Ovary (tissue), 7 donors: ENCODE measurements at regions not wholly inside any gene's neighbourhood (a gene's known extent, or its start where the extent isn't known, plus 50 kb on each side); places are given as distances from the start of the nearest gene placed in this dataset.

Experiments
- DNase-seq, 5 donors: peaks; one replicate each; pipeline ENCODE4 v3.0.0-alpha.2; 2019 to 2020
- H3K27ac ChIP-seq, 2 donors: fragments of 200-600 bp; one replicate each; pipeline versions ENCODE4 v1.5.1 to v1.8.0; 2019 to 2022
- H3K27me3 ChIP-seq: fragments of 200-600 bp; one replicate; pipeline ENCODE4 v1.8.0; 2022
- H3K36me3 ChIP-seq: fragments of 200-600 bp; sonication (generic); one replicate; pipeline ENCODE4 v1.5.1; 2019
- H3K4me1 ChIP-seq: one replicate; pipeline ENCODE4 v1.8.1; 2013; ENCODE audit warnings: mild to moderate bottlenecking, moderate library complexity; ENCODE audit not compliant: insufficient read depth
- H3K4me3 ChIP-seq: fragments of 200-600 bp; sonication (generic); one replicate; pipeline ENCODE4 v1.5.1; 2017
- H3K9me3 ChIP-seq, 2 donors: fragments of 200-600 bp in 1 of 2; sonication (generic) in 1 of 2; one replicate each; pipeline versions ENCODE4 v1.5.1 to v1.8.1; 2013 to 2019; ENCODE audit warnings: mild to moderate bottlenecking in 1 of 2, moderate library complexity in 1 of 2
- EP300 ChIP-seq: sonication (generic); formaldehyde crosslinking; IDR thresholded peaks from one replicate; pipeline ENCODE4 v1.6.1; 2017; ENCODE audit warnings: antibody characterized with exemption
- POLR2A ChIP-seq: fragments of 450-650 bp; IDR thresholded peaks from one replicate; pipeline ENCODE4 v1.6.1; 2017; ENCODE audit warnings: antibody characterized with exemption, mild to moderate bottlenecking, moderate library complexity
- WGBS, 3 donors: extraction: QIAGEN DNeasy Blood & Tissue Kit in 1 of 3; methylation state at CpG; one replicate each; pipeline versions ENCODE4 v1.1.5 to v1.1.7; 2013 to 2017; 5-methylcytosine and 5-hydroxymethylcytosine counted together
- intact Hi-C, 4 donors: fragments of 100-400 bp; cut with DNase I; formaldehyde crosslinking; loops; one replicate each; pipeline versions ENCODE4 v1.11.0 to v1.15.1; 2022 to 2023
- TF ChIP-seq, protein P1 (sequence below), 3 donors: fragments of 450-650 bp in 2 of 3; fragments of 200-600 bp in 1 of 3; IDR thresholded peaks; one replicate each; pipeline versions ENCODE4 v1.5.1 to v1.8.0; 2016 to 2022; ENCODE audit warnings: antibody characterized with exemption in 3 of 3, mild to moderate bottlenecking in 1 of 3
- donor health status: DM: no; HTN: no; CAD: no; lungs with moderate emphysema.
- donor health status: DM: no; HTN: no; CAD: no.
- donor health status: Bipolar disorder and iron deficiency.
- donor health status: DM: no; HTN: no; CAD: no.
- donor health status: DM: yes; HTN: yes; CAD: no.

DNA sequence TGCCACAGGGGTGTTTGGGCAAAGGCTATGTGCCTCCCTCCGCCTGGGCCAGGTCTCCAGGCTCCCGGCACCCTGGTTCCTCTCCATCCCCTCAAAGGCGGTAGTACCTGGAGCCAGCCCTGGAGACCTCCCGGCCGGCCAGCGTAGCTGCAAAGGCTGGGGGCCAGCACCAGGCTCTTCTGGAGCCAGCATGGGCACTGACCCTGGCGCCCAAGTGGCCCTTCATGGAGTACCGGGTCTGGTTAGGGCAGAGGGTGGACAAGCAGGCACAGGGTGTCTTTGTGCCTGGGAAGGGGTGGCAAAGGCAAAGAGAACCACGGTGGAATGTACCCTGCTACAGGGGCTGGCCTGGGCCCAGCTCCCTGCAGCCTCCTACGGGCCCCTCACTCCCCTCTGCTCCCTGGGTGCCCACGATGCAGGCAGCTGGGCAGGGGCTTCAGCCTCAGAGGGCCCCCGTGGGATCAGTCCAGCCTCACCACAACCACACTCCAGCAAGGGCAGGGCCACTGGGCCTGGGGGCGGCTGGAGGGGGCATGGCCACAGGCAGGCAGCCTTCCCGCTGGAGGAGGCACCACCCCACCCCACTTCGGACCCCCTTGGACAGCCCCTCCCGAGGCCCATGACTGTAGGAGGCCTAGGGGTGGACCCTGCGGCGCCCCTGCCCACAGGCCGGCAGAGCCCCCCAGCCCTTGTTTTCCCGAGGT lies 112.9 kb upstream of the NKX1-1 start:
- TF ChIP-seq, protein P1, sequence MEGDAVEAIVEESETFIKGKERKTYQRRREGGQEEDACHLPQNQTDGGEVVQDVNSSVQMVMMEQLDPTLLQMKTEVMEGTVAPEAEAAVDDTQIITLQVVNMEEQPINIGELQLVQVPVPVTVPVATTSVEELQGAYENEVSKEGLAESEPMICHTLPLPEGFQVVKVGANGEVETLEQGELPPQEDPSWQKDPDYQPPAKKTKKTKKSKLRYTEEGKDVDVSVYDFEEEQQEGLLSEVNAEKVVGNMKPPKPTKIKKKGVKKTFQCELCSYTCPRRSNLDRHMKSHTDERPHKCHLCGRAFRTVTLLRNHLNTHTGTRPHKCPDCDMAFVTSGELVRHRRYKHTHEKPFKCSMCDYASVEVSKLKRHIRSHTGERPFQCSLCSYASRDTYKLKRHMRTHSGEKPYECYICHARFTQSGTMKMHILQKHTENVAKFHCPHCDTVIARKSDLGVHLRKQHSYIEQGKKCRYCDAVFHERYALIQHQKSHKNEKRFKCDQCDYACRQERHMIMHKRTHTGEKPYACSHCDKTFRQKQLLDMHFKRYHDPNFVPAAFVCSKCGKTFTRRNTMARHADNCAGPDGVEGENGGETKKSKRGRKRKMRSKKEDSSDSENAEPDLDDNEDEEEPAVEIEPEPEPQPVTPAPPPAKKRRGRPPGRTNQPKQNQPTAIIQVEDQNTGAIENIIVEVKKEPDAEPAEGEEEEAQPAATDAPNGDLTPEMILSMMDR (IDR thresholded peaks at IDR 0.05), result no peak
- TF ChIP-seq POLR2A (no peak), EP300 (no peak)
- Histone ChIP-seq H3K27me3 (no peaks in the 10 kb centered on the region), H3K4me1 (no peaks in the 10 kb centered on the region), H3K4me3 (no peak overlapping the region), H3K27ac (no peak overlapping the region), H3K36me3 (no peaks in the 10 kb centered on the region), H3K9me3 (peaks cover 0 to 9% of the 10 kb centered on the region in 2 donors)
- peak in 1 of 5 donors; percentile 7 for DNase-seq
- intact Hi-C loops, result no loop called here
- 64 to 66% (median 65%) methylated on average over 18 to 20 of the region's 20 CpGs for whole genome bisulfite sequencing, 3 donors

DNA sequence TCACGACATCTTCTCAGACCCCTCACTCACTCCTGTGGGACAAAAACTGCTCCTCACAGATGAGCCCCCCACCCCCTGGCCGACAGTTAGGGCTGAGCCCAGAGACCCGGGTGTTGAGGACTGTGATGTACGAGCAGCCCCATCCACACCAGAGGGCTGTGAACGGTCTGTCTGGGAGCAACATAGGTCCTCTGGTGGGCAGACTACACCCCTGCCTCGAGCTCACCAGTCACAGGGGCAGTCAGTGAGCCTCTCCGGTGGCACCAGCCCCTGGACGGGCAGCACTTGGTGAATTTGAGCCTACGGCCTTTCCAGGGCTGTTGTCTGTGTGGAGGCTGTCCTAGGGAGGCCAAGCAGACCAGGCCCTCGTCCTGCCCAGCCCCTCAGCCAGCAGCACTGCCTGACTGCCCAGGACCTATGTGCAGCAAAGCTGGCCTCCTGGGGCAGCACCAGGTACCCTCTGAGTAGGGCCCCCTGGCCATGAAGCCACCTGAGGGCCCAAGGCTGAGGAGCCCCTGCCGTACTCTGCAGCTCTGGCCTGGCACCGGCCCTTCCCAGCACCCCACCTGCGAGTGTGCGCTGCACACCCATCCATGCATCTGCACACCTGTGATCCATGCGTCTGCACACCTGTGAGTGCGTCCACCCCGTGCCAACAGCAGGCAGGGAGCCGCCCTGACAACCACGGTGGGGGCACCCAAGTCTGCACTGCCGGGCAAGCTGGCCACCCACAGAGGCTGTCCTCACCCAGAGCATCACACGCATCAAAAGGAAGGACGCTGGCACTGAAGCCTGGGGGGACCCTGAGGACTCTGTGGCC lies 111.6 kb upstream of the NKX1-1 start:
- Histone ChIP-seq H3K4me3 (no peak overlapping the region), H3K27me3 (no peaks in the 10 kb centered on the region), H3K27ac (no peak overlapping the region), H3K4me1 (no peaks in the 10 kb centered on the region), H3K9me3 (peaks cover 0 to 5% of the 10 kb centered on the region in 2 donors), H3K36me3 (no peaks in the 10 kb centered on the region)
- DNase-seq, result peak in 1 of 5 donors; percentile 8
- TF ChIP-seq EP300, result no peak
- TF ChIP-seq, protein P1 (IDR thresholded peaks at IDR 0.05), result no peak
- no peak for TF ChIP-seq POLR2A
- WGBS, 3 donors, result 75 to 80% (median 77%) methylated on average over 22 of the region's 22 CpGs
- intact Hi-C loops, result no loop called here

DNA sequence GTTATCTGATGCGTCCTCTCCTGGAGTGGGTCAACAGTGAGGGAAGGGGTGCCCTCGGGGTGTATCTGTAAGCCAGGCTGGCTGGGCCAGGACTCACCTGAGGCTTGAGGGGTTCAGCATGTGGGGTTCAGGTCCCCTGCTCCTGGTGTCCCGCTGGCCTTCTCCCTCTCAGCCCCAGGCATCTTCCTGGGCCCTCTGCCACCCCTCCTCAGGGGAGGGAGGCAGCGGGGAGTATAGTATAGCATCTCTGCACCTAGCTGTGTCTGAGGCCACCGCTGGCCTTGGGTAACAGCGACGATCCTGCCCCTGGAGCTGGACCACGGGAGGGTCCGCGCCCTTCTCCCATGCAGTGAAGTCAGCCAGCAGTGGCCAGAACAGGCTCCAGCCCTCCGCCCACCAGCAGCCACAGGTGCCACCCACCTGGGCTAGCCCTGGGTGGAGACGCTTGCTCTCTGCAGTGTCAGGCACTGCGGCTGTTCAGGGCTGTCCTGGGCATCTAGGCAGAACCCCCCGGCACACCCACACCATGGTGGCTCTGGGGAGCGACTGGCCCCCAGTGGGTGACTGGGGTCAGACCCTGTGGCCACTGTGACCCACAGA lies 110.7 kb upstream of the NKX1-1 start:
- Histone ChIP-seq H3K9me3 (no peaks in the 10 kb centered on the region), H3K27ac (no peak overlapping the region), H3K27me3 (no peaks in the 10 kb centered on the region), H3K4me3 (no peak overlapping the region), H3K4me1 (no peaks in the 10 kb centered on the region), H3K36me3 (no peaks in the 10 kb centered on the region)
- WGBS, 3 donors, result 55 to 66% (median 62%) methylated on average over 13 to 15 of the region's 15 CpGs
- intact Hi-C loops, result no loop called here
- DNase-seq, result peak in 1 of 5 donors; percentile 7
- TF ChIP-seq EP300, result no peak
- TF ChIP-seq, protein P1 (IDR thresholded peaks at IDR 0.05), result no peak
- TF ChIP-seq POLR2A, result no peak

DNA sequence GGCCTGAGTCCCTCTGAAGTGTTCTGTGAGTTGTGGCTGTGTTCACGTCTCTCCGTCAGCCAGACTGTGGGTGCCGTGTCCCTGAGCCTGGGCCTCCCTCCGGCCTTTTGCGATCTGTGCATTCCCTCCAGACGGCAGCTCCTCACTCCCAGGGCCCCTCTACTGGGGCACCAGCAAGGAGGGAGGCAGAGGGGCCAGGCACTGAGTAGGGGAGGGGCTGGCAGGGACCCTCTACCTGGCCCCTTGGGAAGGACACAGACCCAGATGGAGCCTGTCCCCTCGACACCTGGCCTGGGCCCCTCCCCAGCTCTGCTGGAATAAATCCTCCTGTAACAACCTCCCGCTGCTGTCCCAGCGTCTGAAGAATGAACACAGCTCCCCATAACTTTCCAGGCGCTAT lies 110.0 kb upstream of the NKX1-1 start:
- H3K9me3 ChIP-seq, result no peaks in the 10 kb centered on the region
- H3K36me3 ChIP-seq, result no peaks in the 10 kb centered on the region
- TF ChIP-seq, protein P1 (IDR thresholded peaks at IDR 0.05), result no peak
- TF ChIP-seq EP300, result no peak
- TF ChIP-seq POLR2A, result no peak
- intact Hi-C loops, result no loop called here
- DNase-seq, result peak in 1 of 5 donors; percentile 1
- H3K27ac ChIP-seq, result no peak overlapping the region
- H3K27me3 ChIP-seq, result no peaks in the 10 kb centered on the region
- H3K4me1 ChIP-seq, result no peaks in the 10 kb centered on the region
- 21 to 37% (median 28%) methylated on average over 10 of the region's 10 CpGs for WGBS, 3 donors
- no peak overlapping the region for H3K4me3 ChIP-seq
